ENCODE measurements at regions not wholly inside any gene's neighbourhood (a gene's known extent, or its start where the extent isn't known, plus 50 kb on each side); places are given as distances from the start of the nearest gene placed in this dataset.

DNA sequence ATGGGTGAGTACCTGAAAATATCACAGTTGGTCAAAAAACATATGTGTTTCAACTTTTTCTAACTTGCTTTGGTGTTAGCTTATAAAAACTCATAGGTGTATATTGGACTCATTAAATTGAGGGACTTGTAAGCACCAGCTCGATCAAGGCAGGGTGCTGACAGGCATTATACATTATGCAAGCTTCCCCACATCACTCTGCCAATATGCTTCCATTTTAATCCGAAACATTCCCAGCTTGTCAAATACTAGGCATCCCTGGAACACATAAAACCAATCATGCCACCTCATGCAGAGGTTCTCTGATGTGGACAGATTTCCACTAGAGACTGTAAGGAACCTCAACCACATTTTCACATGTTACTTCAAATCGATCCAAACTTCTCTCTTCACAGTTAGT lies 187.3 kb upstream of the NT5E start:
- no peaks in the 10 kb centered on the region for H3K9me3 ChIP-seq (ENCODE audit: control insufficient read depth in 4 of 4, low read length in 3 of 4)
- H3K36me3 ChIP-seq (ENCODE audit: control insufficient read depth in 4 of 4, insufficient read depth in 3 of 4, low read depth in 1 of 4, low read length in 3 of 4), result no peaks in the 10 kb centered on the region
- no peaks in the 10 kb centered on the region for H3K4me1 ChIP-seq (ENCODE audit: control insufficient read depth in 4 of 4, insufficient read depth in 4 of 4, low read length in 3 of 4)
- 70% methylated on average over 3 of the region's 3 CpGs for whole genome bisulfite sequencing
- no peak overlapping the region for H3K4me3 ChIP-seq (ENCODE audit: low read depth in 1 of 3, low read length in 3 of 3)
- H3K27ac ChIP-seq (ENCODE audit: low read depth in 1 of 2, low read length in 2 of 2), result no peak overlapping the region
- H3K9ac ChIP-seq (ENCODE audit: low read depth in 1 of 2, low read length in 2 of 2), result no peak overlapping the region
- DNase-seq (ENCODE audit: low spot score), result no peak
- no peak for TF ChIP-seq HNF4A (conservative IDR thresholded peaks at IDR 0.05)
- TF ChIP-seq, protein P1, sequence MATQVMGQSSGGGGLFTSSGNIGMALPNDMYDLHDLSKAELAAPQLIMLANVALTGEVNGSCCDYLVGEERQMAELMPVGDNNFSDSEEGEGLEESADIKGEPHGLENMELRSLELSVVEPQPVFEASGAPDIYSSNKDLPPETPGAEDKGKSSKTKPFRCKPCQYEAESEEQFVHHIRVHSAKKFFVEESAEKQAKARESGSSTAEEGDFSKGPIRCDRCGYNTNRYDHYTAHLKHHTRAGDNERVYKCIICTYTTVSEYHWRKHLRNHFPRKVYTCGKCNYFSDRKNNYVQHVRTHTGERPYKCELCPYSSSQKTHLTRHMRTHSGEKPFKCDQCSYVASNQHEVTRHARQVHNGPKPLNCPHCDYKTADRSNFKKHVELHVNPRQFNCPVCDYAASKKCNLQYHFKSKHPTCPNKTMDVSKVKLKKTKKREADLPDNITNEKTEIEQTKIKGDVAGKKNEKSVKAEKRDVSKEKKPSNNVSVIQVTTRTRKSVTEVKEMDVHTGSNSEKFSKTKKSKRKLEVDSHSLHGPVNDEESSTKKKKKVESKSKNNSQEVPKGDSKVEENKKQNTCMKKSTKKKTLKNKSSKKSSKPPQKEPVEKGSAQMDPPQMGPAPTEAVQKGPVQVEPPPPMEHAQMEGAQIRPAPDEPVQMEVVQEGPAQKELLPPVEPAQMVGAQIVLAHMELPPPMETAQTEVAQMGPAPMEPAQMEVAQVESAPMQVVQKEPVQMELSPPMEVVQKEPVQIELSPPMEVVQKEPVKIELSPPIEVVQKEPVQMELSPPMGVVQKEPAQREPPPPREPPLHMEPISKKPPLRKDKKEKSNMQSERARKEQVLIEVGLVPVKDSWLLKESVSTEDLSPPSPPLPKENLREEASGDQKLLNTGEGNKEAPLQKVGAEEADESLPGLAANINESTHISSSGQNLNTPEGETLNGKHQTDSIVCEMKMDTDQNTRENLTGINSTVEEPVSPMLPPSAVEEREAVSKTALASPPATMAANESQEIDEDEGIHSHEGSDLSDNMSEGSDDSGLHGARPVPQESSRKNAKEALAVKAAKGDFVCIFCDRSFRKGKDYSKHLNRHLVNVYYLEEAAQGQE (IDR thresholded peaks at IDR 0.05), result no peak
- no peak for TF ChIP-seq EGR1 (IDR thresholded peaks at IDR 0.05; ENCODE audit: low read depth in 2 of 2)
- TF ChIP-seq HNF4G (IDR thresholded peaks at IDR 0.05), result no peak
- no peaks in the 10 kb centered on the region for H3K27me3 ChIP-seq (ENCODE audit: control insufficient read depth in 4 of 4, insufficient read depth in 4 of 4, low read length in 3 of 4)

DNA sequence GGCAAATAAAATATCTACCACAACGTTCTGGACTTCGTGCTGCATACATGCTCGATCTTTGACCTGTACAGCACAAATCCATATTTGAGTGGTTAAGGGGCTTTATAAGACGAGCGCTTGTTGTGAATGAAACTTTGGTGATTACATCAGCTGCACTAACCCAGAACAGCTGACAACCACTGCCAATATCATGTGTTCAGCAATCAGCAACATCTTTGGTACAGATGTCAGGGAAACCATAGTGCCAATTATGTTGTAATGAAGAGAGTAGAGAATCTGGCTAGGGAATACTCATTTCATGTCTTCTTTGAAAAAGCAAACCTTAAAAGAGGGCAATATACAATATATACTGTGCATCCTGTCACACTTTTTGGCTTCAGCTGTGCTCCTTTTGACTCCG lies 188.6 kb upstream of the NT5E start:
- no peak overlapping the region for H3K27ac ChIP-seq (ENCODE audit: low read depth in 1 of 2, low read length in 2 of 2)
- WGBS, result 75% methylated on average over 6 of the region's 6 CpGs
- no peak for TF ChIP-seq RAD21 (IDR thresholded peaks at IDR 0.05)
- TF ChIP-seq YY1 (IDR thresholded peaks at IDR 0.05), result no peak
- TF ChIP-seq NR2F2 (IDR thresholded peaks at IDR 0.05), result no peak
- no peak for TF ChIP-seq RXRA (IDR thresholded peaks at IDR 0.05)
- TF ChIP-seq, protein P1 (IDR thresholded peaks at IDR 0.05), result no peak
- TF ChIP-seq FOXA2 (IDR thresholded peaks at IDR 0.05), result no peak
- no peak for TF ChIP-seq JUND (IDR thresholded peaks at IDR 0.05)
- H3K4me1 ChIP-seq (ENCODE audit: control insufficient read depth in 4 of 4, insufficient read depth in 4 of 4, low read length in 3 of 4), result no peaks in the 10 kb centered on the region
- H3K4me3 ChIP-seq (ENCODE audit: low read depth in 1 of 3, low read length in 3 of 3), result no peak overlapping the region
- DNase-seq (ENCODE audit: low spot score), result no peak
- H3K9ac ChIP-seq (ENCODE audit: low read depth in 1 of 2, low read length in 2 of 2), result no peak overlapping the region
- no peaks in the 10 kb centered on the region for H3K36me3 ChIP-seq (ENCODE audit: control insufficient read depth in 4 of 4, insufficient read depth in 3 of 4, low read depth in 1 of 4, low read length in 3 of 4)
- no peaks in the 10 kb centered on the region for H3K27me3 ChIP-seq (ENCODE audit: control insufficient read depth in 4 of 4, insufficient read depth in 4 of 4, low read length in 3 of 4)
- no peaks in the 10 kb centered on the region for H3K9me3 ChIP-seq (ENCODE audit: control insufficient read depth in 4 of 4, low read length in 3 of 4)

DNA sequence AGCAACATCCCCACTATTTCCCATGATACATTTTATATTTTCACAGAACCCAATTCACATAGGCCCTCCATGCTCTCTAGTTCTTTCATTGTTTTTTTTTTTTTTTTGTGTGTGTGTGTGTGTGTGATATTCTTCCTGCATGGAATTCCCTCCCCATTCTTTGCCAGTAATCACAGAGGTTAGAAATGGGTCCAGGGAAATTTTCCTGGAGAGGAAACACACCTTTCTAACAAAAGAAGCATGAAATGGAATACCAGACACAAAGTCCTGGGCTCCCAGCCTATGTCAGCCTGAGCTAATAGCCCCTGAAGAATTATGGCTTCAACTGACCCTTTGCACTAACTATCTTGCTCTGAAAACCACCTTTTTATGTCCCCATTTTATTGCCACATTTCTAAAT lies 194.2 kb upstream of the NT5E start:
- no peaks in the 10 kb centered on the region for H3K27me3 ChIP-seq (ENCODE audit: control insufficient read depth in 4 of 4, insufficient read depth in 4 of 4, low read length in 3 of 4)
- DNase-seq (ENCODE audit: low spot score), result no peak
- no peak overlapping the region for H3K4me3 ChIP-seq (ENCODE audit: low read depth in 1 of 3, low read length in 3 of 3)
- peaks cover 0 to 6% (median 2%) of the 10 kb centered on the region in 4 donors for H3K9me3 ChIP-seq (ENCODE audit: control insufficient read depth in 4 of 4, low read length in 3 of 4)
- no peaks in the 10 kb centered on the region for H3K4me1 ChIP-seq (ENCODE audit: control insufficient read depth in 4 of 4, insufficient read depth in 4 of 4, low read length in 3 of 4)
- H3K27ac ChIP-seq (ENCODE audit: low read depth in 1 of 2, low read length in 2 of 2), result no peak overlapping the region
- H3K9ac ChIP-seq (ENCODE audit: low read depth in 1 of 2, low read length in 2 of 2), result no peak overlapping the region
- H3K36me3 ChIP-seq (ENCODE audit: control insufficient read depth in 4 of 4, insufficient read depth in 3 of 4, low read depth in 1 of 4, low read length in 3 of 4), result no peaks in the 10 kb centered on the region
- TF ChIP-seq FOXA2 (IDR thresholded peaks at IDR 0.05) (no peak), HNF4A (conservative IDR thresholded peaks at IDR 0.05) (no peak), NR2F2 (IDR thresholded peaks at IDR 0.05) (no peak), EGR1 (IDR thresholded peaks at IDR 0.05; ENCODE audit: low read depth in 2 of 2) (no peak), SP1 (IDR thresholded peaks at IDR 0.05) (no peak)
- TF ChIP-seq, protein P2, sequence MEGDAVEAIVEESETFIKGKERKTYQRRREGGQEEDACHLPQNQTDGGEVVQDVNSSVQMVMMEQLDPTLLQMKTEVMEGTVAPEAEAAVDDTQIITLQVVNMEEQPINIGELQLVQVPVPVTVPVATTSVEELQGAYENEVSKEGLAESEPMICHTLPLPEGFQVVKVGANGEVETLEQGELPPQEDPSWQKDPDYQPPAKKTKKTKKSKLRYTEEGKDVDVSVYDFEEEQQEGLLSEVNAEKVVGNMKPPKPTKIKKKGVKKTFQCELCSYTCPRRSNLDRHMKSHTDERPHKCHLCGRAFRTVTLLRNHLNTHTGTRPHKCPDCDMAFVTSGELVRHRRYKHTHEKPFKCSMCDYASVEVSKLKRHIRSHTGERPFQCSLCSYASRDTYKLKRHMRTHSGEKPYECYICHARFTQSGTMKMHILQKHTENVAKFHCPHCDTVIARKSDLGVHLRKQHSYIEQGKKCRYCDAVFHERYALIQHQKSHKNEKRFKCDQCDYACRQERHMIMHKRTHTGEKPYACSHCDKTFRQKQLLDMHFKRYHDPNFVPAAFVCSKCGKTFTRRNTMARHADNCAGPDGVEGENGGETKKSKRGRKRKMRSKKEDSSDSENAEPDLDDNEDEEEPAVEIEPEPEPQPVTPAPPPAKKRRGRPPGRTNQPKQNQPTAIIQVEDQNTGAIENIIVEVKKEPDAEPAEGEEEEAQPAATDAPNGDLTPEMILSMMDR (IDR thresholded peaks at IDR 0.05; ENCODE audit: low read depth, low read length, missing input control), result no peak
- TF ChIP-seq, protein P1 (IDR thresholded peaks at IDR 0.05), result no peak
- TF ChIP-seq, protein P3, sequence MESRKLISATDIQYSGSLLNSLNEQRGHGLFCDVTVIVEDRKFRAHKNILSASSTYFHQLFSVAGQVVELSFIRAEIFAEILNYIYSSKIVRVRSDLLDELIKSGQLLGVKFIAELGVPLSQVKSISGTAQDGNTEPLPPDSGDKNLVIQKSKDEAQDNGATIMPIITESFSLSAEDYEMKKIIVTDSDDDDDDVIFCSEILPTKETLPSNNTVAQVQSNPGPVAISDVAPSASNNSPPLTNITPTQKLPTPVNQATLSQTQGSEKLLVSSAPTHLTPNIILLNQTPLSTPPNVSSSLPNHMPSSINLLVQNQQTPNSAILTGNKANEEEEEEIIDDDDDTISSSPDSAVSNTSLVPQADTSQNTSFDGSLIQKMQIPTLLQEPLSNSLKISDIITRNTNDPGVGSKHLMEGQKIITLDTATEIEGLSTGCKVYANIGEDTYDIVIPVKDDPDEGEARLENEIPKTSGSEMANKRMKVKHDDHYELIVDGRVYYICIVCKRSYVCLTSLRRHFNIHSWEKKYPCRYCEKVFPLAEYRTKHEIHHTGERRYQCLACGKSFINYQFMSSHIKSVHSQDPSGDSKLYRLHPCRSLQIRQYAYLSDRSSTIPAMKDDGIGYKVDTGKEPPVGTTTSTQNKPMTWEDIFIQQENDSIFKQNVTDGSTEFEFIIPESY (IDR thresholded peaks at IDR 0.05), result no peak
